ENCODE measurements at regions not wholly inside any gene's neighbourhood (a gene's known extent, or its start where the extent isn't known, plus 50 kb on each side); places are given as distances from the start of the nearest gene placed in this dataset.

- Histone ChIP-seq H3K27ac (no peak overlapping the region), H3K36me3 (no peaks in the 10 kb centered on the region), H3K27me3 (no peaks in the 10 kb centered on the region), H3K4me3 (no peak overlapping the region), H3K9me3 (no peaks in the 10 kb centered on the region), H3K4me1 (no peaks in the 10 kb centered on the region)
- DNase-seq = no peak
- intact Hi-C loops (cut with DNase I; ENCODE audit: low total_unique reads) = no loop called here
- TF ChIP-seq POLR2AphosphoS5 (IDR thresholded peaks at IDR 0.05) (no peak), POLR2A (IDR thresholded peaks at IDR 0.05) (no peak), CTCF (IDR thresholded peaks at IDR 0.05) (no peak), EP300 (IDR thresholded peaks at IDR 0.05; ENCODE audit: low read depth) (no peak)
- in situ Hi-C loops (cut with MboI; ENCODE audit: low pct_ligation_motif_present in 1 of 4, low pct_unique_long_range_greater_than_20kb in 1 of 4, low sequenced_read_pairs in 3 of 4) = no loop called here
Measured at GRCh38 chr10:121110369-121110768, 259.2 kb downstream of the WDR11 start.

- no peak overlapping the region for H3K27ac ChIP-seq
Measured at GRCh38 chr10:121112136-121112535, 261.0 kb downstream of the WDR11 start.

GRCh38 chr10:121112579-121113384, 261.6 kb downstream of the WDR11 start:
- no peak overlapping the region for H3K27ac ChIP-seq
- TF ChIP-seq POLR2A (IDR thresholded peaks at IDR 0.05) (no peak), CTCF (IDR thresholded peaks at IDR 0.05) (no peak), POLR2AphosphoS5 (IDR thresholded peaks at IDR 0.05) (no peak)
- H3K4me1 ChIP-seq = no peaks in the 10 kb centered on the region
- 80% methylated on average over 10 of the region's 10 CpGs; no CpG with 5 or more reads in 1 of the 2 donors for WGBS, 2 donors (ENCODE audit: low coverage in 1 of 2)
- peaks cover 0 to 6% of the 10 kb centered on the region in 2 donors for H3K9me3 ChIP-seq
- H3K36me3 ChIP-seq = no peaks in the 10 kb centered on the region
- no peak for DNase-seq
- intact Hi-C loops (cut with DNase I; ENCODE audit: low total_unique reads) = no loop called here
- H3K4me3 ChIP-seq = no peak overlapping the region
- in situ Hi-C loops (cut with MboI; ENCODE audit: low pct_ligation_motif_present in 1 of 4, low pct_unique_long_range_greater_than_20kb in 1 of 4, low sequenced_read_pairs in 3 of 4) = no loop called here
- H3K27me3 ChIP-seq = no peaks in the 10 kb centered on the region

More at GRCh38 chr10:121112136-121112535, 261.0 kb downstream of the WDR11 start:
- in situ Hi-C loops (cut with MboI; ENCODE audit: low pct_ligation_motif_present in 1 of 4, low pct_unique_long_range_greater_than_20kb in 1 of 4, low sequenced_read_pairs in 3 of 4) (no loop called here), intact Hi-C loops (cut with DNase I; ENCODE audit: low total_unique reads) (no loop called here)
- Histone ChIP-seq H3K4me3 (no peak overlapping the region), H3K4me1 (no peaks in the 10 kb centered on the region), H3K36me3 (no peaks in the 10 kb centered on the region), H3K9me3 (peaks cover 0 to 6% of the 10 kb centered on the region in 2 donors), H3K27me3 (no peaks in the 10 kb centered on the region)
- 50 to 58% methylated on average over 1 of the region's 1 CpG for WGBS, 2 donors (ENCODE audit: low coverage in 1 of 2)
- no peak for DNase-seq
- TF ChIP-seq EP300 (IDR thresholded peaks at IDR 0.05; ENCODE audit: low read depth) (no peak), CTCF (IDR thresholded peaks at IDR 0.05) (no peak), POLR2A (IDR thresholded peaks at IDR 0.05) (no peak), POLR2AphosphoS5 (IDR thresholded peaks at IDR 0.05) (no peak)

GRCh38 chr10:121113385-121113696, 262.2 kb downstream of the WDR11 start:
- Histone ChIP-seq H3K36me3 (no peaks in the 10 kb centered on the region), H3K27me3 (no peaks in the 10 kb centered on the region), H3K9me3 (peaks cover 0 to 6% of the 10 kb centered on the region in 2 donors), H3K4me1 (no peaks in the 10 kb centered on the region), H3K27ac (no peak overlapping the region), H3K4me3 (no peak overlapping the region)
- intact Hi-C loops (cut with DNase I; ENCODE audit: low total_unique reads) = no loop called here
- DNase-seq = no peak
- in situ Hi-C loops (cut with MboI; ENCODE audit: low pct_ligation_motif_present in 1 of 4, low pct_unique_long_range_greater_than_20kb in 1 of 4, low sequenced_read_pairs in 3 of 4) = no loop called here
- TF ChIP-seq POLR2A (IDR thresholded peaks at IDR 0.05) (no peak), CTCF (IDR thresholded peaks at IDR 0.05) (no peak), EP300 (IDR thresholded peaks at IDR 0.05; ENCODE audit: low read depth) (no peak), POLR2AphosphoS5 (IDR thresholded peaks at IDR 0.05) (no peak)
